ENCODE measurements at regions not wholly inside any gene's neighbourhood (a gene's known extent, or its start where the extent isn't known, plus 50 kb on each side); places are given as distances from the start of the nearest gene placed in this dataset.

- no peak for DNase-seq
Observed at GRCh38 chr22:48905206-48905975, 922.3 kb downstream of the BRD1 start.

DNA sequence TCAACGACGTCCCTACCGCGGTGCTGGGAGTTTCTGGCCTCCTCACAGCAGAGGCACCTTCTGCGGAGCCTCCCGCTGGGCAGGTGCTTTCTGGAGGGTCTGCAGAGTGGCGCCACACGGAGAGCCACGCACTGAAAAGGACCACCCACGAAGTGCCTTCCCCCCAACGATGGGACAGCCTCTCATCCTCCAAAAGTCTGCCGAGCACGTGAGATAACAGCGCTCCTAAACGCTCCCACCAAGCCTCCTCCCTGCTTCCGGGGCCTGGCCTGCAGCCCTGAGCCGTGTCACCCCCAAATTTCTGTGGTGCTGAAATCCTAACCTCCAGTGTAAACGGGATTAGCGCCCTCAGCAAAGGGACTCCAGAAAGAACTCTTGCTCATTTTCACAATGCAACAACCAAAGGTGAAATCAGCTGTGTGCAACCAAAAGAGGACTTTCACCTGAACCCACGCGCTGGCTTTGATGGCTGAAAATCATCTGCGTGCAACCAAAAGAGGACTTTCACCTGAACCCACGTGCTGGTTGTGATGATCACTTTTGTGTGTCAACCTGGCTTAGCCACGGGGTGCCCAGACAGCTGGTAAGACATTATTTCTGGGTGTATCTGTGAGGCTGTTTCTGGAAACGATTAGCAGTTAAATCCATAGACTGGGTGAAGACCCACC is 924.6 kb downstream of the BRD1 start:
- no peak for DNase-seq

GRCh38 chr22:48902001-48902869 is 925.4 kb downstream of the BRD1 start:
- DNase-seq, result no peak

DNA sequence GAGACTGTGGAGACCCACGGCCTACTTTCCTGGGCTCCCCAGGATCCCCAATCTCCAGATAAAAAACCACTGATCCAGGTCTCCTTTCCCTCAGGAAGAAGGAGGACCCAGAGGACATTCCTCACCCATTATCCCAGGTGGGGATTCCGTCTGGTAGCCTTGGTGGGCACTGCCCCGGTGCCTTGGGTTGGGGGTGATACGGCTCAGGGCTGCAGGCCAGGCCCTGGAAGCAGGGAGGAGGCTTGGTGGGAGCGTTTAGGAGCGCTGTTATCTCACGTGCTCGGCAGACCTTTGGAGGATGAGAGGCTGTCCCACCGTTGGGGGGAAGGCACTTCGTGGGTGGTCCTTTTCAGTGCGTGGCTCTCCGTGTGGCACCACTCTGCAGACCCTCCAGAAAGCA is 926.3 kb downstream of the BRD1 start:
- DNase-seq, result no peak

- no peak for DNase-seq
Observed at GRCh38 chr22:48900626-48901025, 927.0 kb downstream of the BRD1 start.

DNA sequence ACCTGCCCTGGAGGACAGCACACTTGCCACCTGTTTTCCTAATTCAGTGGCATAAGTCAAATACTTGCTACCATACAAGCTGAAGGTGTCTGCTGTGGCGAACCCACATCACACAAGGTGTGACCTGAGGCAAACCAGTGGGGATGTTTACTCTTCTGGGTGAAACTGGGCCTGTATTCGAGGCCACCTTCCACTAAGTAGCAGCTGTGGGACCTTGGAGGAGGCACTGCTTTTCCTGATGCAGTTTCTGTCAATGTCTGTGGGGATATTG is 927.4 kb downstream of the BRD1 start:
- no peak for DNase-seq

GRCh38 chr22:48899523-48900326 is 927.9 kb downstream of the BRD1 start:
- no peak for DNase-seq

DNA sequence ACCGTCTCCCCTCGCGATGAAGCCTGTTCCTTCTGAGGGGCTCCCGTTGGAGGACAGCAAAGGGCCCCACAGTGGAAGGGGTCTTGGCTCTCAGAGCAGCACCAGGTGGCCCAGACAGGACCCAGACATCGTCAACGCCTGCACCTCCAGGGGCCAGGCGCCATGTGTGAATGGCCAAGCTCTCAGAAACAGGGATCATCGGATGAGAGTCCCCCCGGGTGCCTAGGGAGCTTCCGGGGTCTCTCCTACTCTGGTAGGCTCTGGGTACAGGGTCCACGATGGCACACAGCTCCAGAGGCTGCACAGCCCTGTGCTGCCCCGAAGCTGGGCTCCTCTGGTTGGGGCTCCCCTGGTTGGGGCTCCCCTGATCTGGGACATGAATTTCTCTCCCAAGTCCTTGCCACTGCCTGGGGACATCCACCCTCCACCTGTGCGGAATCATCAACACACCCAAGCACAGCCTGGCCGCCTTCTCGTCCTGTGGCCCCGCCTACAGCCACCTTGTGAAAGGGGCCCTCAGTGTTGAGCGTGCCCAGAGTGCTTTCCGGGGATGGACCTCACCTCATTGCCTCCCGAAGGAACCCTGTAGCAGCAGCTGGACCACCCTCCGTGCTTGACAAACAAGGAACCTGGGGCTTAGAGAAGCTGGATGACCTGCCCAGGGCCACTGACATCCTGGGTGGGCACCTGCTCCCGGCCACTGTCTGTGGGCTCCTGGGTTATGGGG is 929.0 kb downstream of the BRD1 start:
- no peak for DNase-seq

GRCh38 chr22:48897645-48898370 is 929.9 kb downstream of the BRD1 start:
- DNase-seq, result no peak

- DNase-seq, result no peak
Observed at GRCh38 chr22:48896766-48897644, 930.7 kb downstream of the BRD1 start.

DNA sequence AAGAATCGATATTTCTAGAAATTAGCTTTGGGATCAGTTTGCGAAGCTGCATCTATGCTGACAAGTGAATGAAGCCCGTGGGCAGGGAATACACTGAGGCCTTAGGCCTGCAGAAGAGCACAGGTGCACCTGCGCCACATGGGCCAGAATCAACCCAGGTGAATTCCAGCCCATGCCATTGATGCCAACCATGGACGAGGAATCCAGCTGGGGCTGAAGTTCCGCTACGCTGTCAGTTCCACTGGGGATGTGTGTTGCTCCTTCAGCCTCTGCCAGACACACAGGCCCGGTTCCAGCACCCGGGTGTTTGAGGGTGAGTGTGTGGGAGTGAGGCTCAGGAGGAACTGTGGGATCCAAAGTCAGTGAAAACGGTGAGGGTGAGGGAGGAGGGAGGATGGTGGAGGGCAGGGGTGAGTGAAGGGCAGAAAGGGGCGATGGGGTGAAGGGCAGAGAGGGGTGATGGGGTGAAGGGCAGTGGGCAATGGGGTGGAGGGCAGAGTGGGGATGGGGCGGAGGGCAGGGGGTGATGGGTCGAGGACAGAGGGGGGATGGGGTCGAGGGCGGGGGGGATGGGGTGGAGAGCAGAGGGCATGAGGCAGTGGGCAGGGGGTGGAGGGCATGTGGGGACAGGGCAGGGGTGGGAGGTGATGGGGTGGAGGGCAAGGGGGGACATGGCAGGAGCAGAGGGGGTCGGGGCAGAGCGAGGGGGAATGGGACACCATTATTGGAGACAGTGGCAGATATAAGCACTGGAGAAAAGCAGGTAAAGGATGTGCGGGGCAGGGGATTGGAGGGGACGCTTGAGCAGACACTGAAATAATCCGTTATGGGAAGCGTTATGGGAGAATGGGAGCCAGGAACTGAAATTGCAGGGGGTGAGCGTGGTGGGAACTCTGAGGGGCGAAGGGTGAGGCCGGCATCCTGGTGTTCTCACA is 931.6 kb downstream of the BRD1 start:
- no peak for DNase-seq

DNA sequence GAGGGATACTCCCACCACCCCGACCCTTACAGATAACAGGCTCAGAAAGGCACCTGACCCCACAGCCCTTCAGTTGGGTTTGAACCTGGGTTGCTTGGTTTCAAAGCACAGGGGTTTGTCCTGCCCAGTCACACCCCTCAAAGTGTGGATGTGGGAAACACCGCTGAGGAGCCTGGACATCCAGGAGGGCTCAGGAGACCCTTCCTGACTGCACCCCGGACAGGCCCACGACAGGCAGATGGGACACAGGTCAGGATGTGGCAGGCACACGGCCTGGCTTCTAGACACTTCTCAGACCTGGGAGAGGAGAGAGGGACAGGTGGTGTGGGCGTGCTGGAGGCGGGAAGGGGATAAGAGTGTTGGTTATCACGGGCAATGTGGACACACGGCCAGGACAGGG is 932.3 kb downstream of the BRD1 start:
- no peak for DNase-seq

GRCh38 chr22:48894804-48895250 is 932.8 kb downstream of the BRD1 start:
- DNase-seq, result no peak

- DNase-seq, result no peak
Observed at GRCh38 chr22:48894064-48894671, 933.5 kb downstream of the BRD1 start.

GRCh38 chr22:48893288-48894063 is 934.2 kb downstream of the BRD1 start:
- no peak for DNase-seq

DNA sequence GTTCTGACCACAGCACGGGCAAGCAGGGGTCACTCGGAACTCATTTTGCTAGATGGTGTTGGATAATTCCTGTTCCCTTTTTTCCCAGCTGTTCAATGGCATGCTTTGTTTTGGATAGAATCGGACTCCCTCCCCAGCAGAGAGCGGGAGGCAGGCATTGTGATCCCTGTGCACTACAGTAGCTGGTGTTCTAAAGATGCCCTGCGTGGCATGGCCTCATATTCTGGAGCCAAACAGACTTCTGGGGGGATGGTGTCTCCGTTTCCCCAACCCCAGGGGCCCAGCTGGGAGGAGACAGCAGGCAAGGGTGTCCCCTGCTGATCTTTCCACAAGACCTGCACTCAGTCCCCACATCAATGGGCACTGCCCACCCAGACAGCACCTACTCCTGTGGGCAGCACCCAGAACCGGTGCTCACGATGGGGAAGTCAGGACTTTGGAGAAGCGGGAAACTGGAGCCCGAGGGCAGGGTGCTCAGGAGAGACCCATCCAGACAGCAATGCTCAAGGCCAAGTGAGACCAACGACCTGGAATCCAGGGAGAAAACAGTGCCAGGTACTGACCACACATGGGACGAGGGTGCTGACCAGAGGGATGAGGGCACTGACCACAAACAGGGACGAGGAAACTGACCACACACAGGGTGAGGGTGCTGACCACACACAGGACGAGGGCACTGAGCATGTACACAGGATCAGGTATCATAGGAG is 934.9 kb downstream of the BRD1 start:
- DNase-seq, result no peak

Measured in activated CD4-positive, alpha-beta T cell treated with anti-CD3 and anti-CD28 coated beads, Interleukin-2, amount 50 U/mL, for 16 hours (primary cell).